Activated CD4-positive, alpha-beta T cell treated with anti-CD3 and anti-CD28 coated beads for 36 hours (primary cell): ENCODE measurements at regions not wholly inside any gene's neighbourhood (a gene's known extent, or its start where the extent isn't known, plus 50 kb on each side); places are given as distances from the start of the nearest gene placed in this dataset.
A peak's percentile ranks its signal among the peaks of the same experiment; 100 is the strongest.
"Not testable (repeated sequence)": the region's sequence is repeated elsewhere in the genome, so short reads cannot be mapped to it uniquely, and the experiment has no call there.

ENCODE experiments used
- ATAC-seq: fragments of 200-7000 bp; cut with Tn5 transposase; one replicate; pipeline ENCODE4 v1.10.0; 2021; ENCODE audit warnings: mild to moderate bottlenecking, moderate library complexity
- CTCF ChIA-PET: fragments of 350-600 bp; sonication (Branson Sonifier 250); formaldehyde crosslinking; loops from one replicate; lab custom pipeline; 2021; ENCODE audit warnings: antibody characterized with exemption; lab: Charles Lee
- POLR2A ChIA-PET: fragments of 350-600 bp; sonication (Branson Sonifier 250); formaldehyde crosslinking; loops from one replicate; lab custom pipeline; 2021; ENCODE audit warnings: antibody characterized with exemption, inconsistent platforms; lab: Charles Lee
- DNase-seq: peaks from one replicate; pipeline ENCODE4 v3.0.0-alpha.2; 2020
- H3K27ac Mint-ChIP-seq: one replicate; pipeline ENCODE4 v1.8.0; 2021; ENCODE audit warnings: mixed read lengths
- H3K27me3 Mint-ChIP-seq: one replicate; pipeline ENCODE4 v1.8.0; 2021; ENCODE audit warnings: mixed read lengths
- H3K36me3 Mint-ChIP-seq: one replicate; pipeline ENCODE4 v1.8.0; 2021; ENCODE audit warnings: low read depth, mixed read lengths
- H3K4me1 Mint-ChIP-seq: one replicate; pipeline ENCODE4 v1.8.0; 2021; ENCODE audit warnings: mixed read lengths
- H3K4me3 Mint-ChIP-seq: one replicate; pipeline ENCODE4 v1.8.0; 2021; ENCODE audit warnings: mild to moderate bottlenecking, moderate library complexity, mixed read lengths
- H3K9me3 Mint-ChIP-seq: one replicate; pipeline ENCODE4 v1.8.0; 2021; ENCODE audit warnings: low read depth, mixed read lengths
- intact Hi-C, 2 experiments: fragments of 100-400 bp; cut with DNase I in 1 of 2; cut with micrococcal nuclease in 1 of 2; formaldehyde crosslinking; loops; one replicate each; pipeline versions ENCODE4 v1.14.2 to v1.15.1; 2022 to 2024; cut with DNase I, micrococcal nuclease

GRCh38 chr13:84760956-84761355, 878.7 kb upstream of the SLITRK1 start:
- Mint-ChIP-seq H3K9me3 (peaks cover 3% of the 10 kb centered on the region), H3K4me1 (no peaks in the 10 kb centered on the region), H3K27ac (no peak overlapping the region), H3K4me3 (no peak overlapping the region), H3K27me3 (no peaks in the 10 kb centered on the region), H3K36me3 (no peaks in the 10 kb centered on the region)
- DNase-seq (no peak), ATAC-seq (no peak)
- POLR2A ChIA-PET = no interaction called here
- CTCF ChIA-PET = no interaction called here
- intact Hi-C loops = no loop called here

GRCh38 chr13:84749126-84749525, 866.9 kb upstream of the SLITRK1 start:
- no peaks in the 10 kb centered on the region for H3K36me3 Mint-ChIP-seq
- peaks cover 1% of the 10 kb centered on the region for H3K9me3 Mint-ChIP-seq
- H3K4me3 Mint-ChIP-seq = no peak overlapping the region
- H3K27me3 Mint-ChIP-seq = no peaks in the 10 kb centered on the region
- POLR2A ChIA-PET = no interaction called here
- intact Hi-C loops = no loop called here
- H3K4me1 Mint-ChIP-seq = no peaks in the 10 kb centered on the region
- ATAC-seq = no peak
- no peak for DNase-seq
- CTCF ChIA-PET = no interaction called here
- no peak overlapping the region for H3K27ac Mint-ChIP-seq

GRCh38 chr13:84745051-84745551, 862.8 kb upstream of the SLITRK1 start:
- CTCF ChIA-PET = no interaction called here
- POLR2A ChIA-PET = no interaction called here
- intact Hi-C loops = no loop called here
- DNase-seq = no peak
- no peaks in the 10 kb centered on the region for H3K4me1 Mint-ChIP-seq
- no peaks in the 10 kb centered on the region for H3K27me3 Mint-ChIP-seq
- H3K9me3 Mint-ChIP-seq = no peaks in the 10 kb centered on the region
- no peaks in the 10 kb centered on the region for H3K36me3 Mint-ChIP-seq
- no peak overlapping the region for H3K4me3 Mint-ChIP-seq
- no peak for ATAC-seq
- H3K27ac Mint-ChIP-seq = no peak overlapping the region

GRCh38 chr13:84744203-84744602, 861.9 kb upstream of the SLITRK1 start:
- H3K9me3 Mint-ChIP-seq = no peaks in the 10 kb centered on the region
- H3K36me3 Mint-ChIP-seq = no peaks in the 10 kb centered on the region
- H3K27me3 Mint-ChIP-seq = no peaks in the 10 kb centered on the region
- no peak overlapping the region for H3K27ac Mint-ChIP-seq
- ATAC-seq = no peak
- POLR2A ChIA-PET = no interaction called here
- H3K4me1 Mint-ChIP-seq = no peaks in the 10 kb centered on the region
- intact Hi-C loops = no loop called here
- no peak overlapping the region for H3K4me3 Mint-ChIP-seq
- no peak for DNase-seq
- CTCF ChIA-PET = no interaction called here

- ChIA-PET POLR2A (no interaction called here), CTCF (no interaction called here)
- H3K36me3 Mint-ChIP-seq = no peaks in the 10 kb centered on the region
- no peak overlapping the region for H3K27ac Mint-ChIP-seq
- no peaks in the 10 kb centered on the region for H3K27me3 Mint-ChIP-seq
- DNase-seq (no peak), ATAC-seq (no peak)
- intact Hi-C loops = no loop called here
- H3K4me3 Mint-ChIP-seq = no peak overlapping the region
- H3K9me3 Mint-ChIP-seq = peaks cover 4% of the 10 kb centered on the region
- H3K4me1 Mint-ChIP-seq = no peaks in the 10 kb centered on the region
Observed at GRCh38 chr13:84741253-84741652, 859.0 kb upstream of the SLITRK1 start.

GRCh38 chr13:84739021-84739420, 856.7 kb upstream of the SLITRK1 start:
- Mint-ChIP-seq H3K27me3 (no peaks in the 10 kb centered on the region), H3K4me1 (no peaks in the 10 kb centered on the region), H3K36me3 (no peaks in the 10 kb centered on the region), H3K9me3 (peaks cover 4% of the 10 kb centered on the region), H3K4me3 (no peak overlapping the region), H3K27ac (no peak overlapping the region)
- no peak for ATAC-seq
- ChIA-PET CTCF (no interaction called here), POLR2A (no interaction called here)
- intact Hi-C loops = no loop called here
- no peak for DNase-seq

GRCh38 chr13:84737661-84738060, 855.4 kb upstream of the SLITRK1 start:
- H3K9me3 Mint-ChIP-seq = peaks cover 4% of the 10 kb centered on the region
- no peak overlapping the region for H3K27ac Mint-ChIP-seq
- intact Hi-C loops = no loop called here
- H3K36me3 Mint-ChIP-seq = no peaks in the 10 kb centered on the region
- H3K27me3 Mint-ChIP-seq = no peaks in the 10 kb centered on the region
- DNase-seq = no peak
- no peaks in the 10 kb centered on the region for H3K4me1 Mint-ChIP-seq
- no peak overlapping the region for H3K4me3 Mint-ChIP-seq
- ATAC-seq = no peak
- ChIA-PET POLR2A (no interaction called here), CTCF (no interaction called here)

- no peak overlapping the region for H3K27ac Mint-ChIP-seq
- DNase-seq = no peak
- H3K9me3 Mint-ChIP-seq = no peaks in the 10 kb centered on the region
- no peak for ATAC-seq
- POLR2A ChIA-PET = no interaction called here
- CTCF ChIA-PET = no interaction called here
- no peaks in the 10 kb centered on the region for H3K27me3 Mint-ChIP-seq
- no peaks in the 10 kb centered on the region for H3K36me3 Mint-ChIP-seq
- no peaks in the 10 kb centered on the region for H3K4me1 Mint-ChIP-seq
- intact Hi-C loops = no loop called here
- H3K4me3 Mint-ChIP-seq = no peak overlapping the region
Observed at GRCh38 chr13:84730376-84730775, 848.1 kb upstream of the SLITRK1 start.

- CTCF ChIA-PET = no interaction called here
- H3K27me3 Mint-ChIP-seq = no peaks in the 10 kb centered on the region
- H3K4me1 Mint-ChIP-seq = no peaks in the 10 kb centered on the region
- intact Hi-C loops = no loop called here
- H3K36me3 Mint-ChIP-seq = no peaks in the 10 kb centered on the region
- no peaks in the 10 kb centered on the region for H3K9me3 Mint-ChIP-seq
- no peak overlapping the region for H3K27ac Mint-ChIP-seq
- no peak overlapping the region for H3K4me3 Mint-ChIP-seq
- ATAC-seq (peak; percentile 71), DNase-seq (no peak)
- POLR2A ChIA-PET = no interaction called here
Observed at GRCh38 chr13:84705982-84706710, 823.9 kb upstream of the SLITRK1 start.

- Mint-ChIP-seq H3K4me1 (no peaks in the 10 kb centered on the region), H3K9me3 (no peaks in the 10 kb centered on the region), H3K27me3 (no peaks in the 10 kb centered on the region), H3K36me3 (no peaks in the 10 kb centered on the region), H3K27ac (no peak overlapping the region), H3K4me3 (no peak overlapping the region)
- POLR2A ChIA-PET = interaction anchor here (0.6 kb wide), 1 partner anchor 1869 kb away, joined by 4 read pairs; no protein-coding TSS in a partner anchor
- ATAC-seq = no peak
- DNase-seq = no peak
- intact Hi-C loops = no loop called here
- CTCF ChIA-PET = interaction anchor here (0.6 kb wide), 1 partner anchor 14 kb away, joined by 3 read pairs; no protein-coding TSS in a partner anchor
Observed at GRCh38 chr13:84702174-84702573, 819.9 kb upstream of the SLITRK1 start.

- DNase-seq, H3K9me3 Mint-ChIP-seq, H3K27ac Mint-ChIP-seq, POLR2A ChIA-PET, CTCF ChIA-PET, H3K36me3 Mint-ChIP-seq, intact Hi-C loops, H3K27me3 Mint-ChIP-seq, H3K4me3 Mint-ChIP-seq, ATAC-seq, H3K4me1 Mint-ChIP-seq: not testable (repeated sequence)
Observed at GRCh38 chr13:84697591-84697990, 815.3 kb upstream of the SLITRK1 start.

GRCh38 chr13:84686973-84687372, 804.7 kb upstream of the SLITRK1 start:
- H3K4me1 Mint-ChIP-seq = no peaks in the 10 kb centered on the region
- ATAC-seq = no peak
- H3K27me3 Mint-ChIP-seq = no peaks in the 10 kb centered on the region

More at GRCh38 chr13:84686973-84687372, 804.7 kb upstream of the SLITRK1 start:
- no peak for DNase-seq
- no peaks in the 10 kb centered on the region for H3K36me3 Mint-ChIP-seq
- no peak overlapping the region for H3K4me3 Mint-ChIP-seq
- ChIA-PET POLR2A (no interaction called here), CTCF (no interaction called here)
- H3K27ac Mint-ChIP-seq = no peak overlapping the region
- intact Hi-C loops = no loop called here
- no peaks in the 10 kb centered on the region for H3K9me3 Mint-ChIP-seq
